Calu3 (cell line): ENCODE measurements at regions not wholly inside any gene's neighbourhood (a gene's known extent, or its start where the extent isn't known, plus 50 kb on each side); places are given as distances from the start of the nearest gene placed in this dataset.

Source experiments
- BruUV-seq: library from RNA; stranded (reverse); fragments of 400-500 nt; replicated peaks from 2 replicates; lab custom pipeline; 2021; lab: Mats Ljungman, UMichigan
- CTCF ChIA-PET: fragments of 300-600 bp; sonication (Branson Sonifier 250); formaldehyde crosslinking; loops from one replicate; lab custom pipeline; 2022; ENCODE audit warnings: antibody characterized with exemption; lab: Charles Lee
- DNase-seq: peaks from one replicate; pipeline ENCODE4 v3.0.0; 2022
- H3K27ac Mint-ChIP-seq: one replicate; pipeline ENCODE4 v1.8.0; 2022; ENCODE audit warnings: mixed read lengths; ENCODE audit not compliant: unreplicated experiment
- H3K27me3 Mint-ChIP-seq: one replicate; pipeline ENCODE4 v1.8.0; 2022; ENCODE audit warnings: mixed read lengths; ENCODE audit not compliant: unreplicated experiment
- H3K36me3 Mint-ChIP-seq: one replicate; pipeline ENCODE4 v1.8.0; 2022; ENCODE audit warnings: mild to moderate bottlenecking, moderate library complexity, mixed read lengths; ENCODE audit not compliant: insufficient read depth, unreplicated experiment
- H3K4me1 Mint-ChIP-seq: one replicate; pipeline ENCODE4 v1.8.0; 2022; ENCODE audit warnings: mild to moderate bottlenecking, low read depth, mixed read lengths; ENCODE audit not compliant: unreplicated experiment
- H3K4me3 Mint-ChIP-seq: one replicate; pipeline ENCODE4 v1.8.0; 2022; ENCODE audit warnings: mild to moderate bottlenecking, low read depth, moderate library complexity, mixed read lengths; ENCODE audit not compliant: unreplicated experiment
- H3K9me3 Mint-ChIP-seq: one replicate; pipeline ENCODE4 v1.8.0; 2022; ENCODE audit warnings: low read depth, mixed read lengths; ENCODE audit not compliant: unreplicated experiment
- intact Hi-C: fragments of 100-400 bp; cut with micrococcal nuclease; formaldehyde crosslinking; loops from one replicate; pipeline ENCODE4 v1.10.0; 2022; ENCODE audit not compliant: unreplicated experiment
- TF ChIP-seq, protein P1 (sequence below): fragments of 200-600 bp; IDR thresholded peaks from one replicate; pipeline ENCODE4 v1.8.0; 2022; ENCODE audit warnings: antibody characterized with exemption; ENCODE audit not compliant: unreplicated experiment

DNA sequence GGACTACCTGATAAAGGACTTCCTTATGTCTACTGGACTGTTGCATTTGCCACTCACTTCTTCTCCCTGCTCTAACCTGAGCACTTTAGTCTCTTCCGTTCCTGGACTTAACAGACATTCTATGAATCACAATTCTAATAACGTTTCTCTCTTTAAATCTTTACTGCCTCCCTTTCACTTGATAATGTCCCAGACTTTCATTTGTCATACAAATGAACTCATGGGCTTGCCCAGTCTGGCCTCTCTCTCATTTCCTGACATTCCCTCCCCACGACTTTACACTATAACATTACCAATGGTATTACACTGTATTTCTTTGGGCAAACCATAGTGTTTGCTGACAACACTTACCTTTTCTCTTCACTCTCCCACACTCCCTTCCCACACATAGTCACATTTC, 540.7 kb upstream of the TMEFF2 start:
- Mint-ChIP-seq H3K27ac (no peak overlapping the region), H3K9me3 (peaks cover 5% of the 10 kb centered on the region), H3K36me3 (no peaks in the 10 kb centered on the region), H3K4me3 (no peak overlapping the region), H3K27me3 (no peaks in the 10 kb centered on the region), H3K4me1 (no peaks in the 10 kb centered on the region)
- BruUV-seq, result no TSS peak
- CTCF ChIA-PET, result no interaction called here
- intact Hi-C loops, result no loop called here
- TF ChIP-seq, protein P1, sequence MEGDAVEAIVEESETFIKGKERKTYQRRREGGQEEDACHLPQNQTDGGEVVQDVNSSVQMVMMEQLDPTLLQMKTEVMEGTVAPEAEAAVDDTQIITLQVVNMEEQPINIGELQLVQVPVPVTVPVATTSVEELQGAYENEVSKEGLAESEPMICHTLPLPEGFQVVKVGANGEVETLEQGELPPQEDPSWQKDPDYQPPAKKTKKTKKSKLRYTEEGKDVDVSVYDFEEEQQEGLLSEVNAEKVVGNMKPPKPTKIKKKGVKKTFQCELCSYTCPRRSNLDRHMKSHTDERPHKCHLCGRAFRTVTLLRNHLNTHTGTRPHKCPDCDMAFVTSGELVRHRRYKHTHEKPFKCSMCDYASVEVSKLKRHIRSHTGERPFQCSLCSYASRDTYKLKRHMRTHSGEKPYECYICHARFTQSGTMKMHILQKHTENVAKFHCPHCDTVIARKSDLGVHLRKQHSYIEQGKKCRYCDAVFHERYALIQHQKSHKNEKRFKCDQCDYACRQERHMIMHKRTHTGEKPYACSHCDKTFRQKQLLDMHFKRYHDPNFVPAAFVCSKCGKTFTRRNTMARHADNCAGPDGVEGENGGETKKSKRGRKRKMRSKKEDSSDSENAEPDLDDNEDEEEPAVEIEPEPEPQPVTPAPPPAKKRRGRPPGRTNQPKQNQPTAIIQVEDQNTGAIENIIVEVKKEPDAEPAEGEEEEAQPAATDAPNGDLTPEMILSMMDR, result no peak
- no peak for DNase-seq

DNA sequence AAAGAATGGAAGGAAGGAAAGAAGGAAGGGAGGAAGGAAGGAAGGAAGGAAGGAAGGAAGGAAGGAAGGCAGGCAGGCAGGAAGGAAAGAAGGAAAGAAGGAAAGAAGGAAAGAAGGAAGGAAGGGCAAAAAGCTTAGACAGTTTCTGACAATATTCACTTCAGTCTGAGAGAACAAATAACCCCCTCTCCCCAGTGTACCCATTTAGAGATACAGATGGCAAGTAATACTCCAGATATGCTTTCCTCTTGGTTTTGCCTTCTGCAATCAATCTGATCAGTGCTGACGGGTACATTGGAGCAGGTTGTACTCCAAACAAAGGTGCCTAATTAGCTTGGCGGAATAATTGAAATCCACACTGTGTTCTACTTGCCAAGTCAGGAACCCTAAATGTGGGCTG, 534.6 kb upstream of the TMEFF2 start:
- no peaks in the 10 kb centered on the region for H3K27me3 Mint-ChIP-seq
- BruUV-seq, result no TSS peak
- no peaks in the 10 kb centered on the region for H3K4me1 Mint-ChIP-seq
- no peaks in the 10 kb centered on the region for H3K36me3 Mint-ChIP-seq
- peaks cover 2% of the 10 kb centered on the region for H3K9me3 Mint-ChIP-seq
- H3K27ac Mint-ChIP-seq, result no peak overlapping the region
- DNase-seq, result no peak
- no peak overlapping the region for H3K4me3 Mint-ChIP-seq
- TF ChIP-seq, protein P1, result no peak
- CTCF ChIA-PET, result no interaction called here
- intact Hi-C loops, result loop anchor here (5.0 kb wide), 1 partner anchor 1918 kb away; no protein-coding TSS in a partner anchor

DNA sequence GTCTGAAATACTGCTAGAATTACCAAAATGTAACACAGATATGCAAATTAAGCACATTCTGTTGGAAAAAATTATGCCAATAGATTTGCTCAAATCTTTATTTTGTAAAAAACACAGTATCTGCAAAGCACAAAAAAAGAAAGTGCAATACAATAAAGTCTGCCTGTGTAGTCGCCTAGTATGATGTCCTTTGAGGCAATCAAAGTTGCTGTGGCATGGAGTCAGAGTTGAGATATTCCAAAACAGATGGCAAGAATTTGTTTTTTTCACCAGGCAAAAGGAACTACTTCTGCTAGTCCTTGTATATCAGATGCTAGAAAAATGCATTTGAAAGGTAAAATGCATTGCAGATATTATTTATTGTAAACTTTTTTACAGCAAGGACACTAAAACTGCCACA, 531.3 kb upstream of the TMEFF2 start:
- TF ChIP-seq, protein P1, result no peak

DNA sequence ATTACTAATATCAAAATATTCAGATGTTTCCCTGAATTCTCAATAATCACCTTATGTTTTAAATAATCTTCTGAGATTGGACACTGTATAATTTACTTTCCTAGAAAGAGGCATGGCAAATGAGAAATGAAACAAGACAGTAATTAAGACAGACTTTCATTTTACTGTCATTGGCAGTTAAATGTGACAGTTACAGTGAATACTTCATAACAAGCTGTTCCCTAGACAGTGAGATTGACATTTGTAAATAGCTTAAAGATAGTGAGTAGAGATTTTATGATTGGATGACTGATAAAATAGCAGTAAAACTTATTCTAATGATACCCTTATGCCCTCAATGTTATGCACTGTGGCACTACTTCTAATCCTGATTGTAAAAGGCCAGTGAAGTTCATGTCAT, 524.9 kb upstream of the TMEFF2 start:
- H3K27ac Mint-ChIP-seq, result no peak overlapping the region
- H3K4me1 Mint-ChIP-seq, result no peaks in the 10 kb centered on the region
- CTCF ChIA-PET, result no interaction called here
- no TSS peak for BruUV-seq
- no peaks in the 10 kb centered on the region for H3K36me3 Mint-ChIP-seq
- TF ChIP-seq, protein P1, result no peak
- no peak overlapping the region for H3K4me3 Mint-ChIP-seq
- no peaks in the 10 kb centered on the region for H3K27me3 Mint-ChIP-seq
- no peak for DNase-seq
- intact Hi-C loops, result no loop called here
- H3K9me3 Mint-ChIP-seq, result no peaks in the 10 kb centered on the region

More for the DNA sequence above, 531.3 kb upstream of the TMEFF2 start:
- Mint-ChIP-seq H3K4me1 (no peaks in the 10 kb centered on the region), H3K27ac (no peak overlapping the region), H3K36me3 (no peaks in the 10 kb centered on the region), H3K9me3 (peaks cover 2% of the 10 kb centered on the region), H3K27me3 (no peaks in the 10 kb centered on the region), H3K4me3 (no peak overlapping the region)
- DNase-seq, result no peak
- intact Hi-C loops, result loop anchor here (5.0 kb wide), 1 partner anchor 1921 kb away; no protein-coding TSS in a partner anchor
- BruUV-seq, result no TSS peak
- CTCF ChIA-PET, result no interaction called here
